Activated T-helper 17 cell treated with anti-CD3 and anti-CD28 coated beads, Interleukin-2, amount 50 U/mL, for 72 hours (primary cell): ENCODE measurements at regions not wholly inside any gene's neighbourhood (a gene's known extent, or its start where the extent isn't known, plus 50 kb on each side); places are given as distances from the start of the nearest gene placed in this dataset.
"Not testable (repeated sequence)": the region's sequence is repeated elsewhere in the genome, so short reads cannot be mapped to it uniquely, and the experiment has no call there.

Experiments
- ATAC-seq: fragments of 150-1000 bp; cut with Tn5 transposase; replicated peaks from 2 replicates; pipeline ENCODE4 v1.10.0; 2021; ENCODE audit warnings: mild to moderate bottlenecking, moderate library complexity
- H3K27ac Mint-ChIP-seq: one replicate; pipeline ENCODE4 v1.8.0; 2022; ENCODE audit warnings: mixed read lengths
- H3K27me3 Mint-ChIP-seq: one replicate; pipeline ENCODE4 v1.8.0; 2022; ENCODE audit warnings: mixed read lengths
- H3K36me3 Mint-ChIP-seq: one replicate; pipeline ENCODE4 v1.8.0; 2022; ENCODE audit warnings: low read depth, mild to moderate bottlenecking, mixed read lengths
- H3K4me1 Mint-ChIP-seq: one replicate; pipeline ENCODE4 v1.8.0; 2022; ENCODE audit warnings: mixed read lengths
- H3K4me3 Mint-ChIP-seq: one replicate; pipeline ENCODE4 v1.8.0; 2022; ENCODE audit warnings: mild to moderate bottlenecking, mixed read lengths
- H3K9me3 Mint-ChIP-seq: one replicate; pipeline ENCODE4 v1.8.0; 2022; ENCODE audit warnings: mixed read lengths

DNA sequence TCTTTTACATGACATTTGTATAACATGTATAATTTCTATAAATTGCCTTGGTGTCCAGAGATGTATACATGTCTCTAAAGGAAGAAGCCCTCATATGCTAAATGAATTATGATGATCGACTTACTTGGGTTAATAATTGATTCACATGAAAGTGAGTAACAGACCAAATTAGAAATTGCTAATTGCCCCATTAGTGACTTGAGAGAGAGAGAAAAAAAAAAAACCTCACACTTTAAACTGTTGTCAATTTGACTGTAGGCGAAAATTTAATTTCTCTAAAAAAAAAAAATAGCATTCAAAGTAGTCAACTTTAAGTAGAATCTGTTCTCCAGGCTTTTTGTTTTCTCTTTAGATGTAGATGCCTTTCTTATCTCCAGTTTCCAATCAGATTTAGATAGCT, 383.3 kb downstream of the SH2D4B start:
- Mint-ChIP-seq H3K4me1 (no peaks in the 10 kb centered on the region), H3K36me3 (no peaks in the 10 kb centered on the region), H3K4me3 (no peak overlapping the region), H3K9me3 (no peaks in the 10 kb centered on the region), H3K27ac (no peak overlapping the region), H3K27me3 (peaks cover 15% of the 10 kb centered on the region)
- ATAC-seq: no peak

DNA sequence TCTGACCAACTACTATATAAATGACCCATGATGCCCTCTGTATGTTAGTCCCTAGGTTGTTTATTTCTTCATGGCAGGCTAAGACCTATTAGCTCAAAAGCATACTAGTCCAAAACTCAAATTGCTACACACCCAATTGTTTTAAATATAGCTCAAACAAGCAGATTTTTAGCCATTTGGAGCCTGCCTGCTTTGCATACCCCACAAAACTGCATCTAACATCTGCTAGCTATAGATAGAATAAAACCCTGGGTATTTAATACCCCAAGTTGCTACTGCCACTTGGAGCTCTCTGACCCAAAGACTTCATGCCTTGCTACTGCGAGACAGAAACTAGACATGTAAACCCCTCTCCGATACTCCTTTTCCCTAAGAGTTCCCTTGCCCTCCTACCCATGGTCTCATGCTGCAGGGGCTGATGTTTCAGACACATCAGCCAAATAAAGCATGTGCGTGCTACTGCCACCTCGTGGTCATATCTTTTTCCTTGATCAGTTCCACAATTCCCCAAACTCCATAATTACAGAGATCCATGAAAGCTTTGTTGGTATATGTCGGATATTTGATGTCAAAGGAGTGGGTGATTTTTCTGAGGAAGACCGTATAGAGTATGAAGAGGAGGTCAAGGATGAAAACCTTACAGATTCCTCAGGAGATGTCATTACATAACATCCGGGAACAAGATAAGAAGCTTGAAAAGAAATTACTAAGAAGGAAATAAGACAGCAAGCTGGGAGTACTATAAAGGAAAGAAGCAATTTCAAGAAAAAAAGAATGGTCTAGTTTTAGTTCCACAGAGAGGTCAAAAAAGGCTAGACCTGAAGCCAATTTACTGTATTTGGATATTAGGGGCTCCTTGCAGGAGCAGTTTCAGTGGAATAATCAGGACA, 386.6 kb downstream of the SH2D4B start:
- no peaks in the 10 kb centered on the region for H3K4me1 Mint-ChIP-seq

DNA sequence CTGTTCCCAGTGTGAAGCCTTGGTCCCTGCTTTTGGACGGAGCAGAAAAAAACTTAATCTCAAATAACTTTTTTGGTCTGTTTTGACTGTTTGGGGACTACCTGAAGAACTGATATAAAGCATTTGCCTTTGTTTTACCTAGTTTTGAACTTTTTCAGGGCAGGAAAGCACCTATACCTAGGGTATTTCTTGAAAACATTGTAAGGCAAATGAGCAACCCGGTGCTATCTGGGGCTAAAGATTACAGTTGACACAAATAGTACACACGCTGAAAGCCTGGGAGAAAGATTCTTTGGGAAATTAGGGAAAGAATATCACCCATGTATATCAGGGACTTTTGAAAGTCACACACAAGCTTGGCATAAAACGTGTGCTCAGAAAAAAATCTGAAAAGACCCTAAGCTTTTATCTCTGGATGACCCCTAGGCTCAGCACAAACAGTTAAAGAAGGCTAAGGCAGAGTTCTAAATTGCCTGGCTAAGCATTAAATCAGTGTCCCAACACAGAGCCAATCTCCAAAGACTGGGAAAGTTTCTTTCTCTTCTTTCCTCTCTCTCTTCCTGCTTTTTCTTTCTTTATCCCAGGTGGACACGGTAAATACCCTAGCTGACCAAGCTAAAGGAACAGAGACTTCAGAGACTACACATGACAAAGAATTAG, 389.8 kb downstream of the SH2D4B start:
- H3K4me3 Mint-ChIP-seq: no peak overlapping the region
- no peak overlapping the region for H3K27ac Mint-ChIP-seq
- H3K36me3 Mint-ChIP-seq: no peaks in the 10 kb centered on the region
- no peak for ATAC-seq
- H3K9me3 Mint-ChIP-seq: no peaks in the 10 kb centered on the region
- no peaks in the 10 kb centered on the region for H3K4me1 Mint-ChIP-seq
- peaks cover 6% of the 10 kb centered on the region for H3K27me3 Mint-ChIP-seq

More for the DNA sequence above, 386.6 kb downstream of the SH2D4B start:
- no peak for ATAC-seq
- H3K36me3 Mint-ChIP-seq: no peaks in the 10 kb centered on the region
- H3K4me3 Mint-ChIP-seq: no peak overlapping the region
- H3K27ac Mint-ChIP-seq: no peak overlapping the region
- H3K9me3 Mint-ChIP-seq: no peaks in the 10 kb centered on the region
- H3K27me3 Mint-ChIP-seq: peaks cover 17% of the 10 kb centered on the region

DNA sequence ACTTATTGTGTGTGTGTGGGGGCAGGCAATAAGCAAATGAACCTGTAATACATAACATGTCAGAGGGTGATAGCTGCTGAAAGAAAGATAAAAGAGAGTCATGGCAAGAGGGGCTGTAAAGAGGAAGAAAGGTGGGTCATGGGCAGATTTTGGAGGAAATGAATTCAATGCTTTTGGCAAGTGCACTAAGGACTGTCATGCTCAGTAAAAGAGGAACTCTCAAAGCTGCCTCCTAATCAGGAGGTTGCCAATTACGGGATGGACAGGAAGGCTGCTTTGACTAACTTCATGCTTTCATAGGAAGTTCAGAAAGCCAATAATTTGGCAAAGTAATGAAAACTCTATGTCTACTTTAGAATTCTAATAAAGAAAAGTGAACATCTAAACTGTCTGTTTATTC, 401.2 kb downstream of the SH2D4B start:
- ATAC-seq: no peak
- Mint-ChIP-seq H3K9me3 (no peaks in the 10 kb centered on the region), H3K27me3 (peaks cover 14% of the 10 kb centered on the region)

DNA sequence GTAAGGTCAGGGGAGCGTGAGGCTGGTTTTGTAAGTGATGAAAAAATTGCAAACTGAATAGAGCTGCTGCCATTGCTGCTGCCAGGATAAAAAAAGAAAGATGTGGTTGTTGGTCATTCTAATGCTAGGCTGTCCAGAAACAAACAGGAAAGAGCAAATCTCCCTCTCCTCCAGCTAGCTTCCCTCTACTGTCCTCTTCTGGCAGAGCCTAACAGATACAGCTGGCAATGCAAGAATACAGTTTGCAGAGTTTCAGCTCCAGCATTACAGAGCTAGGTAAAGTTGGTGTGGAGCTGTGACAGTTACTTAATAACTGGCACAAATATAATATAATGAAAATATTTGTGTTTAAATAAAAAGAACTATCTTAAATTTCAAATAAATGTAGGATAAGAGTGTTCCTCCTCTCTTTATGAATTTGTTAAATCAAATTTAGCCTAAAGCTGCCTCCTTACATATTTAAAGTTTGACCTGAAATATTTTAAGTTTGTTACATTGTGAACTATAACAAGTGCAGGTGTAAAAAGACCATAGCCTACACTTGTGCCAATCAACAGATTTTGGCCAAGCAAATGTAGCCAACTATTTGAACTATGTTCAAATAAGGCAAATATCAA, 407.7 kb downstream of the SH2D4B start:
- H3K9me3 Mint-ChIP-seq: no peaks in the 10 kb centered on the region
- H3K4me3 Mint-ChIP-seq: no peak overlapping the region
- H3K27ac Mint-ChIP-seq: no peak overlapping the region
- ATAC-seq: no peak
- no peaks in the 10 kb centered on the region for H3K4me1 Mint-ChIP-seq
- peaks cover 17% of the 10 kb centered on the region for H3K27me3 Mint-ChIP-seq
- no peaks in the 10 kb centered on the region for H3K36me3 Mint-ChIP-seq

More for the DNA sequence above, 401.2 kb downstream of the SH2D4B start:
- H3K4me3 Mint-ChIP-seq: no peak overlapping the region
- H3K27ac Mint-ChIP-seq: no peak overlapping the region
- no peaks in the 10 kb centered on the region for H3K36me3 Mint-ChIP-seq
- H3K4me1 Mint-ChIP-seq: no peaks in the 10 kb centered on the region

DNA sequence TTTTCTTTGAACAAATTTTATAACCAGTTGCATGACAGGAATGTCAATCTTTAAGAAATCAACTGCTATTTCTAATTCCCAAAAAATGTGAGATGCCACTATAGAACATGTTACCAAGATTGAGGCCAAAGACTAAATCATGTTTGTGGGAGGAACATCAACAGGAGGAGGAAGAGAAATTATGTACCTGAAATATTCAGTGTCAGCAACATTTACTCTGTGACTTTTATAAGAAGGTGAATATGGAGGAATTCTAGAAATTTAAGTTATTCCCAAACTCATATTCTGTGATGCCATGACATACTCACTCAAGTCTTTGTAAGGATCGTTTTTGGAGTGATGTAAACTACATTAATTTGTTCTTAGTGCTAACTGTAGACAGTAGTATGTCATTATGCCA, 408.4 kb downstream of the SH2D4B start:
- H3K9me3 Mint-ChIP-seq: no peaks in the 10 kb centered on the region
- peaks cover 13% of the 10 kb centered on the region for H3K27me3 Mint-ChIP-seq
- no peak overlapping the region for H3K27ac Mint-ChIP-seq
- ATAC-seq: no peak
- H3K36me3 Mint-ChIP-seq: no peaks in the 10 kb centered on the region
- H3K4me3 Mint-ChIP-seq: no peak overlapping the region
- no peaks in the 10 kb centered on the region for H3K4me1 Mint-ChIP-seq

DNA sequence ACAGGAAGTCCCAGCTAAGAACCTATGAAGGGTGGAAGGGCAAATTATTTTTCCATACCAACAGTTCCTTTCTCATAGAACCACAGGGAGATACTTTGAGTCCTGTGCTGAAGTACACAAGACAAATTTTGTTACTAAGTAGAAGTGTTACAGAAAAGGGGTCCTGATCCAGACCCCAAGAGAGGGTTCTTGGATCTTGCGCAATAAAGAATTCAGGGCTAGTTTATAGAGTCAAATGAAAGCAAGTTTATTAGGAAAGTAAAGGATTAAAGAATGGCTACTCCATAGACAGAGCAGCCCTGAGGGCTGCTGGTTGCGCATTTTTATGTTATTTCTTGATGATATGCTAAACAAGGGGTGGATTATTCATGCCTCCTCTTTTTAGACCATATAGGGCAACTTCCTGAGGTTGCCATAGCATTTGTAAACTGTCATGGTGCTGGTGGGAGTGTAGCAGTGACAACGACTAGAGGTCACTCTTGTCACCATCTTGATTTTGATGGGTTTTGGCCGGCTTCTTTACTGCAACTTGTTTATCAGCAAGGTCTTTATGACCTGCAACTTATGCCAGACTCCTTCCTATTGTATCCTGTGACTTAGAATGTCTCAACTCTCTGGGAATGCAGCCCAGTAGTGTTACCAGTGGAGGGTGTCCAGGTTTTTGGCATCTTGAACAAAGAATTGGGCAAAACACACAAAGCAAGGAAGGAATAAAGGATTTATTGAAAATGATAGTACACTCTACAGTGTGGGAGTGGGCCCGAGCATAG, 409.4 kb downstream of the SH2D4B start:
- ATAC-seq: no peak
- peaks cover 13% of the 10 kb centered on the region for H3K27me3 Mint-ChIP-seq
- H3K4me1 Mint-ChIP-seq: no peaks in the 10 kb centered on the region
- no peaks in the 10 kb centered on the region for H3K36me3 Mint-ChIP-seq
- no peaks in the 10 kb centered on the region for H3K9me3 Mint-ChIP-seq
- H3K27ac Mint-ChIP-seq: no peak overlapping the region
- H3K4me3 Mint-ChIP-seq: no peak overlapping the region

DNA sequence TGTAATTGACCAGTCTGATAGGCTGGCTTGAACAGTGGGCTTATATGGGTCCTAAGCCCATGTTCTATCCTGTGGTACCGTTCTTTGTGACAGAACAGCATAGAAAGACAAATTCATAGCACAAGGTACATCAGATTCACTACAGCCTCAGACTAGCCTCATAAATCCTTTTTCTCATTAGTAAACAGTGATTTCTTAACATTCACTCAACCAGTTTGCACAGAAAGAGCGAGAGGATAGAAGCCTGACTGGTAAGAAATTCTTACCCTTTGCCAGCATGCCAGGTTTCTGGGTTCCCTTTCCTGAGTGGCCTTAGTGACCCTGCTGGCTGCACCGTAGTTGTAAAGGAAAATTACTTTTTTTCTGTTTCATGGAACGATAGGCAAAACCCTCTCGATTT, 412.1 kb downstream of the SH2D4B start:
- Mint-ChIP-seq H3K27me3 (peaks cover 8% of the 10 kb centered on the region), H3K27ac (no peak overlapping the region), H3K9me3 (no peaks in the 10 kb centered on the region), H3K4me3 (no peak overlapping the region), H3K4me1 (no peaks in the 10 kb centered on the region), H3K36me3 (no peaks in the 10 kb centered on the region)
- ATAC-seq: no peak

DNA sequence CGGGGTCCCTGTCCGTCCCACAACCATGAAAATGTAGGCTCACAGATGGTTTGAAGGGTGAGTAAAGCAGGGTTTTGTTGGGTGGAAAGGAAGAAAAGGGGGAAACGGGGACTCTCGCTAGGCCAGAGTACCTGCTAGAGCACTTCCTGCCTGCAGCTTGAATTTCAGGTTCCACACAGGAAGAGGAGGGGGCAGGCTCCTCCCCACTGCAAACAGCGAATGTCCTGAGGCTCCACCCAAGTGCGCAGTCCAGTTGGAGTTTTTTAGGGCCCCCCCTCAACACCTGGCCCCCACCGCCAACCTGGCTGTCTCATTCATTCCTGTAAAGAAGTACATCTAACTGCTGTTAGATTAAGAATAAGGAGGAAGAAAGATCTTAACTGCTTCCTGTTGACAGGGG, 414.7 kb downstream of the SH2D4B start:
- Mint-ChIP-seq H3K4me3 (no peak overlapping the region), H3K27ac (no peak overlapping the region), H3K27me3 (peaks cover under 1% of the 10 kb centered on the region), H3K4me1 (no peaks in the 10 kb centered on the region), H3K36me3 (no peaks in the 10 kb centered on the region), H3K9me3 (no peaks in the 10 kb centered on the region)
- no peak for ATAC-seq

DNA sequence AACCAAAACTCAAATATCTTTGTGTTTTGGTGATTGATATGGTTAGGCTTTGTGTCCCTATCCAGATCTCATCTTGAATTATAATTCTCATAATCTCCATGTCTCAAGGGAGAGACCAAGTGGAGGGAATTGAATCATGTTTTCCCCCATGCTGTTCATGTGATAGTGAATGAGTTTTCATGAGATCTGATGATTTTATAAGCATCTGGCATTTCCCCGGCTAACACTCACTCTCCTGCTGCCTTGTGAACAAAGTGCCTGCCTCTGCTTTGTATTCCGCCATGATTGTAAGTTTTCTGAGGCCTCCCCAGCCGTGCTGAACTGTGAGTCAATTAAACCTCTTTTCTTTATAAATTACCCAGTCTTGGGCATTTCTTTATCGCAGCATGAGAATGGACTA, 419.5 kb downstream of the SH2D4B start:
- H3K27ac Mint-ChIP-seq: no peak overlapping the region
- peaks cover 8% of the 10 kb centered on the region for H3K27me3 Mint-ChIP-seq
- no peaks in the 10 kb centered on the region for H3K4me1 Mint-ChIP-seq
- H3K36me3 Mint-ChIP-seq: no peaks in the 10 kb centered on the region
- H3K4me3 Mint-ChIP-seq: no peak overlapping the region
- no peak for ATAC-seq
- H3K9me3 Mint-ChIP-seq: no peaks in the 10 kb centered on the region

DNA sequence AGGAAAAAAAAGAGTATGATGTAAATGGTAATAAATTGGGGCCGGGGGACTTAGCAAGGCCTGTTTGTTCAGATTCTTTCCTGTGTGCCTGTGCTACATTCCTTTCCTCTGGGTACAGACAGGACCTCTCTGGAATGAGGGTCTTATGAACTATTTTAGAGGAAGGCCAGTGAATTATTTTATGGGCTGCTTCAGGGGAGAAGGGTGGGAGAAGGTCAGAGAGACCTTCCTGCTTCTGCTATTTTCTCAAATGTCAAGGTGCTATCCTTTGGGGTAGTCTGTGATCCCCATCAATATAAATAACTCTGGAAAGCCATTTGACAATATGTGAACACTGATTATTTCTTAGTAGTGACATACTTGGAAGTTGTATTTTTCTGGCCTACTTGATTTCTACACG, 426.5 kb downstream of the SH2D4B start:
- H3K4me1 Mint-ChIP-seq: no peaks in the 10 kb centered on the region
- no peak for ATAC-seq
- H3K27ac Mint-ChIP-seq: no peak overlapping the region
- no peaks in the 10 kb centered on the region for H3K36me3 Mint-ChIP-seq
- H3K4me3 Mint-ChIP-seq: no peak overlapping the region
- H3K9me3 Mint-ChIP-seq: no peaks in the 10 kb centered on the region
- H3K27me3 Mint-ChIP-seq: peaks cover 4% of the 10 kb centered on the region

DNA sequence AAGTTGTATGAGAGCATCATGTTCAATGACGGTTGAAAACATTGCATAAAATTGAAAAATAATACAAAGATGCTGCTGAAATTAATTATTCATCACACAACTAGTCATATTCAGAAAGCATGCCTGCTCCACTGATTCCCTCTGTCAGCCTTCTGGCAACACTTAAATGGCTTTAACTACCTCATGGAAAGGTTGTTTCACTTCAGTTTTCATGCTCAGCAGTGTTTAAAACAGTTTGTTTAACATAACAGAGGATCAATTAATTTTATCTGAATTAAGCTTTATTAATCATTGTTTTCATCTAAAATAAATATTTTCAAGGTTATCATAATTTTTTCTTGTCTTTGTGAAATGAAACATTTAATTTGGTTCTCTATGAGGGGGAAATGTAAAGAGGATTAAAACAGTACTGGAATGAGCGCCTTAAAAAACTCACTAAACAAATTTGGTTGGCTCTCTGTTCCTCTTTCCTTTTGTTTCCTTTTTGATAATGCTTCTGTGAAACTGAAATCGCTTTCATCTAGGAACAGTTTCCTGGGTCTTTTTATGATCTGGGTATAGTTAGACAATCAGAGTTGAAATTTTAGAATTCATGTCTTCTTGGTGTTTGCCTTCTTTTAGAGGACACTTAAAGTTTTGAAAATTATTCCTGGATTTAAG, 427.4 kb downstream of the SH2D4B start:
- Mint-ChIP-seq H3K4me1 (no peaks in the 10 kb centered on the region), H3K9me3 (no peaks in the 10 kb centered on the region), H3K27ac (no peak overlapping the region), H3K36me3 (no peaks in the 10 kb centered on the region), H3K27me3 (peaks cover 4% of the 10 kb centered on the region), H3K4me3 (no peak overlapping the region)
- ATAC-seq: no peak

DNA sequence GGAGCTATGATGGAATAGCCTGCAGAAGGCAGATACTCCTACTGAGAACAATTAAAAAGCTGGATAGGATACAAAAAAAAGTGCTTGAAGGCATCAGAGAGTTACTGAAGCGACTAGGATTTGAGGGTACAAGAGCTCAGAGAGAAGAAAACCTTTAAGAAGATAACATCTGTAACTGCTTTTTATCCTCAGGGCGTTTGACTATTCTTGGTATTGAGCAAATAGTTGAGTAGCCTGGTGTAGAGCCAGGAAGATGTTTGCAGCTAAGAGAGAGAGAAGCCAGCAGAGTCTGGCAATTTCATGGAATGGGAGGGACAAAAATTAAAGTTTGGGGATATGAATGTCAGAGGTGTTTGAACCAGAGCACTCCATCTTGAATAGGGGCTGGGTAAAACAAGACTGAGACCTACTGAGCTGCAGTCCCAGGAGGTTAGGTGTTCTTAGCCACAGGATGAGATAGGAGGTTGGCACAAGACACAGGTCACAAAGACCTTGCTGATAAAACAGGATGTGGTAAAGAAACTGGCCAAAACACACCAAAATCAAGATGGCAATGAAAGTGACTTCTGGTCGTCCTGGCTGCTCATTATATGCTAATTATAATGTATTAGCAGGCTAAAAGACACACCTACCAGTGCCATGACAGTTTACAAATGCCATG, 428.8 kb downstream of the SH2D4B start:
- ATAC-seq: no peak
- H3K4me1 Mint-ChIP-seq: no peaks in the 10 kb centered on the region
- no peaks in the 10 kb centered on the region for H3K27me3 Mint-ChIP-seq
- no peaks in the 10 kb centered on the region for H3K36me3 Mint-ChIP-seq
- H3K9me3 Mint-ChIP-seq: no peaks in the 10 kb centered on the region
- no peak overlapping the region for H3K27ac Mint-ChIP-seq
- no peak overlapping the region for H3K4me3 Mint-ChIP-seq

DNA sequence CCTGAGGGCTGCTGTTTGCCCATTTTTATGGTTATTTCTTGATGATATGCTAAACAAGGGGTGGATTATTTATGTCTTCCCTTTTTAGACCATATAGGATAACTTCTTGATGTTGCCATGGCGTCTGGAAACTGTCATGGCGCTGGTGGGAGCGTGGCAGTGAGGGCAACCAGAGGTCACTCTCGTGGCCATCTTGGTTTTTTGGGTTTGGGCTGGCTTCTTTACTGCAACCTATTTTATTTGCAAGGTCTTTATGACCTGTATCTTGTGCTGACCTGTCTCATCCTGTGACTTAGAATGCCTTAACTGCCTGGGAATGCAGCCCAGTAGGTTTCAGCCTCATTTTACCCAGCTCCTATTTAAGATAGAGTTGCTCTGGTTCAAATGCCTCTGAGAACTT, 429.7 kb downstream of the SH2D4B start:
- H3K36me3 Mint-ChIP-seq: not testable (repeated sequence)

More for the DNA sequence above, 429.7 kb downstream of the SH2D4B start:
- H3K4me1 Mint-ChIP-seq, H3K4me3 Mint-ChIP-seq, H3K27me3 Mint-ChIP-seq, H3K27ac Mint-ChIP-seq, ATAC-seq, H3K9me3 Mint-ChIP-seq: not testable (repeated sequence)
